Stimulated activated CD4-positive, alpha-beta T cell treated with anti-CD3 and anti-CD28 coated beads, Interleukin-1b, Interleukin-23, amount 100 ng/mL, for 48 hours (primary cell): ENCODE measurements at regions not wholly inside any gene's neighbourhood (a gene's known extent, or its start where the extent isn't known, plus 50 kb on each side); places are given as distances from the start of the nearest gene placed in this dataset.

Experiments used
- DNase-seq: peaks from one replicate; pipeline ENCODE4 v3.0.0-alpha.2; 2020

- DNase-seq = no peak
Observed at GRCh38 chr4:111761531-111761930, 383.7 kb upstream of the FAM241A start.

GRCh38 chr4:111770514-111770913 lies 374.7 kb upstream of the FAM241A start:
- no peak for DNase-seq

GRCh38 chr4:111773858-111774257 lies 371.4 kb upstream of the FAM241A start:
- no peak for DNase-seq

- DNase-seq = no peak
Observed at GRCh38 chr4:111775556-111776297, 369.5 kb upstream of the FAM241A start.

GRCh38 chr4:111776561-111776960 lies 368.7 kb upstream of the FAM241A start:
- no peak for DNase-seq

GRCh38 chr4:111778543-111778942 lies 366.7 kb upstream of the FAM241A start:
- DNase-seq = no peak

GRCh38 chr4:111780965-111781364 lies 364.3 kb upstream of the FAM241A start:
- no peak for DNase-seq

- DNase-seq = no peak
Observed at GRCh38 chr4:111781611-111782010, 363.6 kb upstream of the FAM241A start.

GRCh38 chr4:111788099-111788498 lies 357.2 kb upstream of the FAM241A start:
- no peak for DNase-seq

GRCh38 chr4:111789901-111790640 lies 355.2 kb upstream of the FAM241A start:
- no peak for DNase-seq

- no peak for DNase-seq
Observed at GRCh38 chr4:111792632-111793031, 352.6 kb upstream of the FAM241A start.

- DNase-seq = no peak
Observed at GRCh38 chr4:111793433-111794091, 351.7 kb upstream of the FAM241A start.

- DNase-seq = no peak
Observed at GRCh38 chr4:111797455-111798163, 347.6 kb upstream of the FAM241A start.

- no peak for DNase-seq
Observed at GRCh38 chr4:111798840-111799239, 346.4 kb upstream of the FAM241A start.

- no peak for DNase-seq
Observed at GRCh38 chr4:111800551-111800950, 344.7 kb upstream of the FAM241A start.

- DNase-seq = no peak
Observed at GRCh38 chr4:111802191-111802590, 343.1 kb upstream of the FAM241A start.

GRCh38 chr4:111806331-111806730 lies 338.9 kb upstream of the FAM241A start:
- no peak for DNase-seq

GRCh38 chr4:111807576-111807975 lies 337.7 kb upstream of the FAM241A start:
- DNase-seq = no peak

- no peak for DNase-seq
Observed at GRCh38 chr4:111808174-111808573, 337.1 kb upstream of the FAM241A start.

- no peak for DNase-seq
Observed at GRCh38 chr4:111811661-111812060, 333.6 kb upstream of the FAM241A start.

- DNase-seq = no peak
Observed at GRCh38 chr4:111812114-111812513, 333.1 kb upstream of the FAM241A start.

GRCh38 chr4:111812760-111813159 lies 332.5 kb upstream of the FAM241A start:
- DNase-seq = no peak

GRCh38 chr4:111813555-111814140 lies 331.6 kb upstream of the FAM241A start:
- DNase-seq = no peak
